IMR-90 (cell line): ENCODE measurements at regions not wholly inside any gene's neighbourhood (a gene's known extent, or its start where the extent isn't known, plus 50 kb on each side); places are given as distances from the start of the nearest gene placed in this dataset.

Experiments
- ATAC-seq: fragments of 200-7000 bp; cut with Tn5 transposase; 2 replicates; pipeline ENCODE4 v1.9.1; 2020; ENCODE audit warnings: low read depth, mild to moderate bottlenecking, moderate library complexity
- BruUV-seq: library from RNA; stranded (reverse); fragments of 400-500 nt; replicated peaks from 2 replicates; lab custom pipeline; 2021; lab: Mats Ljungman, UMichigan
- CTCF ChIA-PET: fragments of 300-600 bp; formaldehyde crosslinking; extraction: SDS; loops from one replicate; lab custom pipeline; 2021; ENCODE audit warnings: antibody characterized with exemption; lab: Yijun Ruan, JAX
- POLR2A ChIA-PET: fragments of 300-600 bp; sonication (Branson Sonifier 250); formaldehyde crosslinking; loops from one replicate; lab custom pipeline; 2022; ENCODE audit warnings: antibody characterized with exemption; ENCODE audit not compliant: unreplicated experiment; lab: Charles Lee
- DNase-seq: peaks from one replicate; pipeline ENCODE4 v3.0.0; 2013
- H2AFZ ChIP-seq: replicated peaks from 2 replicates; pipeline ENCODE3; 2013; ENCODE audit warnings: low read length, mild to moderate bottlenecking; ENCODE audit not compliant: poor library complexity
- H2AK5ac ChIP-seq: 2 replicates; pipeline ENCODE4 v1.6.1; 2013; ENCODE audit warnings: low read depth, low read length, inconsistent platforms
- H2AK9ac ChIP-seq: replicated peaks from 2 replicates; pipeline ENCODE3; 2013; ENCODE audit warnings: mild to moderate bottlenecking, low read depth, low read length, moderate library complexity; ENCODE audit not compliant: poor library complexity
- H2BK120ac ChIP-seq: 2 replicates; pipeline ENCODE4 v1.6.1; 2013; ENCODE audit warnings: low read depth, low read length, inconsistent platforms
- H2BK15ac ChIP-seq: 3 replicates; pipeline ENCODE4 v1.6.1; 2013; ENCODE audit warnings: low read depth, low read length, inconsistent platforms
- H2BK20ac ChIP-seq: 2 replicates; pipeline ENCODE4 v1.6.1; 2013; ENCODE audit warnings: low read depth, mild to moderate bottlenecking, inconsistent platforms, low read length, moderate library complexity
- H2BK5ac ChIP-seq: 2 replicates; pipeline ENCODE4 v1.6.1; 2013; ENCODE audit warnings: mild to moderate bottlenecking, low read depth, low read length, inconsistent platforms; ENCODE audit not compliant: poor library complexity, severe bottlenecking
- H3K14ac ChIP-seq: replicated peaks from 2 replicates; pipeline ENCODE4 v1.6.1; 2013; ENCODE audit warnings: low read depth, low read length, inconsistent platforms
- H3K18ac ChIP-seq: 2 replicates; pipeline ENCODE4 v1.6.1; 2013; ENCODE audit warnings: low read depth, low read length, control low read depth
- H3K23ac ChIP-seq: 2 replicates; pipeline ENCODE4 v1.6.1; 2013; ENCODE audit warnings: low read depth, low read length, inconsistent platforms
- H3K27ac ChIP-seq: 2 replicates; pipeline ENCODE4 v1.5.1; 2013; ENCODE audit warnings: mild to moderate bottlenecking, control low read depth, low read length; ENCODE audit not compliant: insufficient read depth
- H3K27me3 ChIP-seq: 2 replicates; pipeline ENCODE4 v1.6.1; 2013; ENCODE audit warnings: low read length; ENCODE audit not compliant: control insufficient read depth, insufficient read depth
- H3K36me3 ChIP-seq: 2 replicates; pipeline ENCODE4 v1.6.1; 2013; ENCODE audit warnings: low read length, mixed read lengths; ENCODE audit not compliant: control insufficient read depth, insufficient read depth
- H3K4ac ChIP-seq: 2 replicates; pipeline ENCODE4 v1.6.1; 2013; ENCODE audit warnings: low read depth, low read length, inconsistent platforms
- H3K4me1 ChIP-seq: 2 replicates; pipeline ENCODE4 v1.6.1; 2013; ENCODE audit warnings: low read length, mixed read lengths; ENCODE audit not compliant: control insufficient read depth, insufficient read depth
- H3K4me2 ChIP-seq: 2 replicates; pipeline ENCODE4 v1.6.1; 2013; ENCODE audit warnings: low read depth, mild to moderate bottlenecking, control low read depth, low read length, moderate library complexity
- H3K4me3 ChIP-seq: 2 replicates; pipeline ENCODE4 v1.5.1; 2013; ENCODE audit warnings: low read depth, mild to moderate bottlenecking, control low read depth, low read length, moderate library complexity; ENCODE audit not compliant: insufficient read depth
- H3K56ac ChIP-seq: 2 replicates; pipeline ENCODE4 v1.6.1; 2013; ENCODE audit warnings: low read length, inconsistent platforms; ENCODE audit not compliant: insufficient read depth; ENCODE audit errors: extremely low read depth
- H3K79me1 ChIP-seq, 2 experiments: 2 replicates each; pipeline ENCODE4 v1.6.1; 2013; ENCODE audit warnings: low read length in 2 of 2, inconsistent platforms in 1 of 2, low read depth in 1 of 2
- H3K9ac ChIP-seq: 2 replicates; pipeline ENCODE4 v1.6.1; 2013; ENCODE audit warnings: low read depth, low read length, control low read depth
- H3K9me1 ChIP-seq: 2 replicates; pipeline ENCODE4 v1.6.1; 2013; ENCODE audit warnings: low read length, inconsistent platforms; ENCODE audit not compliant: insufficient read depth
- H3K9me3 ChIP-seq: 2 replicates; pipeline ENCODE4 v1.6.1; 2013; ENCODE audit warnings: low read length; ENCODE audit not compliant: control insufficient read depth, insufficient read depth
- H4K20me1 ChIP-seq: 2 replicates; pipeline ENCODE4 v1.6.1; 2013; ENCODE audit warnings: low read length, inconsistent platforms; ENCODE audit not compliant: insufficient read depth
- H4K5ac ChIP-seq: 2 replicates; pipeline ENCODE4 v1.6.1; 2013; ENCODE audit warnings: mild to moderate bottlenecking, low read depth, low read length, control low read depth
- H4K8ac ChIP-seq, 2 experiments: 2 replicates each; pipeline ENCODE4 v1.6.1; 2013; ENCODE audit warnings: low read depth in 2 of 2, low read length in 2 of 2, control low read depth in 1 of 2, inconsistent platforms in 1 of 2
- H4K91ac ChIP-seq: 2 replicates; pipeline ENCODE4 v1.6.1; 2013; ENCODE audit warnings: low read depth, low read length, inconsistent platforms; ENCODE audit not compliant: insufficient read depth
- BHLHE40 ChIP-seq: fragments of 150-350 bp; IDR thresholded peaks from 2 replicates; pipeline ENCODE4 v1.6.1; 2016; ENCODE audit warnings: mild to moderate bottlenecking, low read depth, low read length
- CHD1 ChIP-seq: IDR thresholded peaks from 2 replicates; pipeline ENCODE4 v1.6.1; 2012; ENCODE audit warnings: low read depth, low read length, improper control_type of control experiment
- CTCF ChIP-seq: conservative IDR thresholded peaks from 2 replicates; pipeline ENCODE4 v1.5.1; 2012; ENCODE audit warnings: mild to moderate bottlenecking, low read depth, low read length, improper control_type of control experiment
- ELK1 ChIP-seq: fragments of 150-350 bp; IDR thresholded peaks from 2 replicates; pipeline ENCODE4 v1.6.1; 2016; ENCODE audit warnings: low read depth, mild to moderate bottlenecking, low read length, moderate library complexity, borderline replicate concordance
- FOS ChIP-seq: fragments of 150-350 bp; IDR thresholded peaks from 2 replicates; pipeline ENCODE4 v1.6.1; 2016; ENCODE audit warnings: low read depth, low read length
- MAZ ChIP-seq: IDR thresholded peaks from 2 replicates; pipeline ENCODE4 v1.6.1; 2012; ENCODE audit warnings: low read depth, mild to moderate bottlenecking, low read length, improper control_type of control experiment, moderate library complexity, borderline replicate concordance
- NFE2L2 ChIP-seq: fragments of 150-350 bp; IDR thresholded peaks from 2 replicates; pipeline ENCODE4 v1.6.1; 2016; ENCODE audit warnings: low read depth, mild to moderate bottlenecking, low read length
- POLR2A ChIP-seq: IDR thresholded peaks from 2 replicates; pipeline ENCODE4 v1.6.1; 2012; ENCODE audit warnings: mild to moderate bottlenecking, low read depth, low read length
- RAD21 ChIP-seq: IDR thresholded peaks from 2 replicates; pipeline ENCODE4 v1.6.1; 2012; ENCODE audit warnings: low read length, improper control_type of control experiment
- SMC3 ChIP-seq: fragments of 150-350 bp; IDR thresholded peaks from 2 replicates; pipeline ENCODE4 v1.6.1; 2016; ENCODE audit warnings: low read depth, mild to moderate bottlenecking, antibody characterized with exemption, low read length, moderate library complexity
- USF2 ChIP-seq: fragments of 150-350 bp; IDR thresholded peaks from 2 replicates; pipeline ENCODE4 v1.6.1; 2017; ENCODE audit warnings: mild to moderate bottlenecking, antibody characterized with exemption, low read length, low read depth
- dilution Hi-C: fragments of 300-500 bp; cut with HindIII; formaldehyde crosslinking; loops from one replicate; pipeline ENCODE4 v1.14.3; 2018; ENCODE audit warnings: low sequenced_read_pairs; ENCODE audit not compliant: unreplicated experiment
- in situ Hi-C: fragments of 300-500 bp; cut with MboI; formaldehyde crosslinking; loops from 3 replicates; pipeline ENCODE4 v1.14.3; 2019; ENCODE audit warnings: low sequenced_read_pairs, inconsistent platforms, mixed read lengths
- intact Hi-C: fragments of 100-400 bp; cut with micrococcal nuclease; formaldehyde crosslinking; loops from 2 replicates; pipeline ENCODE4 v1.10.0; 2022

- ChIA-PET CTCF (interaction anchor here (0.6 kb wide), 1 partner anchor 46 kb away, joined by 3 read pairs; no protein-coding TSS in a partner anchor), POLR2A (no interaction called here)
- no peak overlapping the region for H2BK120ac ChIP-seq
- H2BK20ac ChIP-seq: no peak overlapping the region
- H3K56ac ChIP-seq: no peak overlapping the region
- H2AK9ac ChIP-seq: no peak overlapping the region
- no peak for ATAC-seq
- dilution Hi-C loops: no loop called here
- in situ Hi-C loops: no loop called here
- no peaks in the 10 kb centered on the region for H3K36me3 ChIP-seq
- H4K91ac ChIP-seq: no peak overlapping the region
- TF ChIP-seq BHLHE40 (no peak), CHD1 (no peak), NFE2L2 (no peak), FOS (no peak), USF2 (no peak), POLR2A (no peak), RAD21 (no peak), CTCF (no peak), MAZ (no peak), ELK1 (no peak), SMC3 (no peak)
- no peaks in the 10 kb centered on the region for H4K20me1 ChIP-seq
- H3K9me3 ChIP-seq: peaks cover 6% of the 10 kb centered on the region
- H2AK5ac ChIP-seq: no peak overlapping the region
- no peak overlapping the region for H3K4me2 ChIP-seq
- no peak overlapping the region for H3K27ac ChIP-seq
- no peak overlapping the region for H4K5ac ChIP-seq
- H3K14ac ChIP-seq: no peak overlapping the region
- H2BK15ac ChIP-seq: no peak overlapping the region
- H4K8ac ChIP-seq: no peak overlapping the region
- H3K18ac ChIP-seq: no peak overlapping the region
- H3K4me3 ChIP-seq: no peak overlapping the region
- H3K4ac ChIP-seq: no peak overlapping the region
- H2BK5ac ChIP-seq: no peak overlapping the region
- DNase-seq: no peak
- no TSS peak for BruUV-seq
- H2AFZ ChIP-seq: no peak overlapping the region
- no peaks in the 10 kb centered on the region for H3K4me1 ChIP-seq
- H3K23ac ChIP-seq: no peak overlapping the region
- H3K27me3 ChIP-seq: no peaks in the 10 kb centered on the region
- no peaks in the 10 kb centered on the region for H3K9me1 ChIP-seq
- H3K9ac ChIP-seq: no peak overlapping the region
- intact Hi-C loops: no loop called here
- no peaks in the 10 kb centered on the region for H3K79me1 ChIP-seq
Observed at GRCh38 chr4:14631806-14632440, 370.4 kb upstream of the CPEB2 start.
